H1 (cell line): ENCODE measurements at regions not wholly inside any gene's neighbourhood (a gene's known extent, or its start where the extent isn't known, plus 50 kb on each side); places are given as distances from the start of the nearest gene placed in this dataset.

Experiments
- CHD7 ChIP-seq: fragments of 300-600 bp; sonication (generic); IDR thresholded peaks from 2 replicates; pipeline ENCODE4 v1.7.1; 2012; ENCODE audit warnings: low read length, moderate library complexity, mild to moderate bottlenecking, inconsistent platforms; ENCODE audit not compliant: insufficient replicate concordance
- USF2 ChIP-seq: IDR thresholded peaks from 2 replicates; pipeline ENCODE4 v1.6.1; 2011; ENCODE audit warnings: low read length, improper control_type of control experiment

- no peak for TF ChIP-seq CHD7
- TF ChIP-seq USF2, result no peak
Observed at GRCh38 chr1:112059679-112060078, 70.2 kb upstream of the KCND3 start (continued).
